ENCODE measurements at regions not wholly inside any gene's neighbourhood (a gene's known extent, or its start where the extent isn't known, plus 50 kb on each side); places are given as distances from the start of the nearest gene placed in this dataset.
"Not testable (repeated sequence)": the region's sequence is repeated elsewhere in the genome, so short reads cannot be mapped to it uniquely, and the experiment has no call there.

DNA sequence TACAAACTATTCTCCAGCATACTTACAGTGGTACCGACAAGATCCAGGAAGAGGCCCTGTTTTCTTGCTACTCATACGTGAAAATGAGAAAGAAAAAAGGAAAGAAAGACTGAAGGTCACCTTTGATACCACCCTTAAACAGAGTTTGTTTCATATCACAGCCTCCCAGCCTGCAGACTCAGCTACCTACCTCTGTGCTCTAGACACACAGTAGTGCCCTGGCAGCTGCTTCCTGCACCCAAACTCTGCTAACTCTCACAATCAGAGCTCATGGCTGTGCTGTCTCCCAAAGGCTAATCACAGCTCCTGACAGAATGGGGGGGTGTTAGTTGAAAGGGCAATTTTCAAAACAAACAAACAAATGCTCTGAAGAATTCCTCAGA, 95.2 kb upstream of the OR4E1 start:
- Histone ChIP-seq H3K4me1 (ENCODE audit: insufficient read depth, low read length, poor library complexity, severe bottlenecking) (no peaks in the 10 kb centered on the region), H3K9me3 (ENCODE audit: insufficient read depth, low read depth, low read length) (no peaks in the 10 kb centered on the region), H3K9me2 (replicated peaks; ENCODE audit: low read depth, low read length) (no peaks in the 10 kb centered on the region), H3K9ac (ENCODE audit: low read depth, low read length, poor library complexity, severe bottlenecking) (no peak overlapping the region), H2AFZ (ENCODE audit: low read length) (peak overlapping the region; percentile 82), H3F3A (ENCODE audit: low read depth) (no peaks in the 10 kb centered on the region), H3K79me2 (ENCODE audit: insufficient read depth, low read length) (no peaks in the 10 kb centered on the region), H3K27me3 (ENCODE audit: insufficient read depth, low read length, poor library complexity, severe bottlenecking) (no peaks in the 10 kb centered on the region), H3K4me2 (ENCODE audit: low read depth, low read length, poor library complexity, severe bottlenecking) (no peak overlapping the region), H3K4me3 (ENCODE audit: low read length, poor library complexity, severe bottlenecking) (no peak overlapping the region), H4K20me1 (ENCODE audit: insufficient read depth, low read length, poor library complexity, severe bottlenecking) (no peaks in the 10 kb centered on the region), H3K36me3 (ENCODE audit: insufficient read depth, low read length) (no peaks in the 10 kb centered on the region)
- no peak for TF ChIP-seq EZH2phosphoT487 (IDR thresholded peaks at IDR 0.05; ENCODE audit: borderline replicate concordance)
- TF ChIP-seq, protein P1, sequence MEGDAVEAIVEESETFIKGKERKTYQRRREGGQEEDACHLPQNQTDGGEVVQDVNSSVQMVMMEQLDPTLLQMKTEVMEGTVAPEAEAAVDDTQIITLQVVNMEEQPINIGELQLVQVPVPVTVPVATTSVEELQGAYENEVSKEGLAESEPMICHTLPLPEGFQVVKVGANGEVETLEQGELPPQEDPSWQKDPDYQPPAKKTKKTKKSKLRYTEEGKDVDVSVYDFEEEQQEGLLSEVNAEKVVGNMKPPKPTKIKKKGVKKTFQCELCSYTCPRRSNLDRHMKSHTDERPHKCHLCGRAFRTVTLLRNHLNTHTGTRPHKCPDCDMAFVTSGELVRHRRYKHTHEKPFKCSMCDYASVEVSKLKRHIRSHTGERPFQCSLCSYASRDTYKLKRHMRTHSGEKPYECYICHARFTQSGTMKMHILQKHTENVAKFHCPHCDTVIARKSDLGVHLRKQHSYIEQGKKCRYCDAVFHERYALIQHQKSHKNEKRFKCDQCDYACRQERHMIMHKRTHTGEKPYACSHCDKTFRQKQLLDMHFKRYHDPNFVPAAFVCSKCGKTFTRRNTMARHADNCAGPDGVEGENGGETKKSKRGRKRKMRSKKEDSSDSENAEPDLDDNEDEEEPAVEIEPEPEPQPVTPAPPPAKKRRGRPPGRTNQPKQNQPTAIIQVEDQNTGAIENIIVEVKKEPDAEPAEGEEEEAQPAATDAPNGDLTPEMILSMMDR (conservative IDR thresholded peaks at IDR 0.05; ENCODE audit: low read length), result no peak

DNA sequence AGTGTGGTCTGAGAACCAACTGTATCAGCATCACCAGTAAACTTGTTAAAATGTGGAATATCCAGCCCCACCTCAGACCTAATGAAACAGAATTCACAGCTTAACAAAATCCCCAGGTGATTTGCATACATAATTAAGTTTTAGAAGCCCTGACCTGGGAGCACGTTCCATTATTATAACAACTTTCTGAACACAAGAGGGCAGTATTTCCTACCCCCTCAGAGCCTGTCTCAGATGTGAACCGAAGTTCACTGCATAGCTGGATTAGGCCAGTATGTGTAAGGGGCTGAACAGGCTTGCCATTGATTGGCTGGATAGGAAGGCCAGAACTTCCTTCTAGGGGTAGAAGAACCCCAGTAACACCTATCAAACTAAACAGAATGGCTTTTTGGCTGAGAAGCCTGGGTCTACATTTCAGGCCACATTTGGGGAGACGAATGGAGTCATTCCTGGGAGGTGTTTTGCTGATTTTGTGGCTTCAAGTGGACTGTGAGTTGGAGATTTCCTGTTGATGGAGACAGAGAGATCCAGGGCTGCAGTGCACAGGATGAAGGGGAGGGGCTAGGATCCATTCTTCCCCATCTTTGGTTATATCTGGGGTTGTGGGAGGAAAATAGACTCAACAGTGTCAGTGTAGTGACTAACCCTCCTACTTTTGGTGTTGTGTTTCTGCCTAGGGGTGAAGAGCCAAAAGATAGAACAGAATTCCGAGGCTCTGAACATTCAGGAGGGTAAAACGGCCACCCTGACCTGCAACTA, 94.7 kb upstream of the OR4E1 start:
- H2AFZ ChIP-seq (ENCODE audit: low read length), result peak overlapping the region; percentile 82
- H3K79me2 ChIP-seq (ENCODE audit: insufficient read depth, low read length), result no peaks in the 10 kb centered on the region
- H3K27me3 ChIP-seq (ENCODE audit: insufficient read depth, low read length, poor library complexity, severe bottlenecking), result no peaks in the 10 kb centered on the region
- H3K36me3 ChIP-seq (ENCODE audit: insufficient read depth, low read length), result no peaks in the 10 kb centered on the region
- H3K9me2 ChIP-seq (replicated peaks; ENCODE audit: low read depth, low read length), result no peaks in the 10 kb centered on the region
- TF ChIP-seq, protein P1 (conservative IDR thresholded peaks at IDR 0.05; ENCODE audit: low read length), result peak; percentile 83
- TF ChIP-seq EZH2phosphoT487 (IDR thresholded peaks at IDR 0.05; ENCODE audit: borderline replicate concordance), result no peak
- no peak overlapping the region for H3K4me3 ChIP-seq (ENCODE audit: low read length, poor library complexity, severe bottlenecking)
- H3K4me1 ChIP-seq (ENCODE audit: insufficient read depth, low read length, poor library complexity, severe bottlenecking), result no peaks in the 10 kb centered on the region
- no peaks in the 10 kb centered on the region for H3K9me3 ChIP-seq (ENCODE audit: insufficient read depth, low read depth, low read length)
- H4K20me1 ChIP-seq (ENCODE audit: insufficient read depth, low read length, poor library complexity, severe bottlenecking), result no peaks in the 10 kb centered on the region
- H3K4me2 ChIP-seq (ENCODE audit: low read depth, low read length, poor library complexity, severe bottlenecking), result no peak overlapping the region
- no peaks in the 10 kb centered on the region for H3F3A ChIP-seq (ENCODE audit: low read depth)
- H3K9ac ChIP-seq (ENCODE audit: low read depth, low read length, poor library complexity, severe bottlenecking), result no peak overlapping the region

GRCh38 chr14:21760360-21760759, 86.7 kb upstream of the OR4E1 start:
- H3K9me2 ChIP-seq (replicated peaks; ENCODE audit: low read depth, low read length); H3F3A ChIP-seq (ENCODE audit: low read depth); H4K20me1 ChIP-seq (ENCODE audit: insufficient read depth, low read length, poor library complexity, severe bottlenecking); H3K79me2 ChIP-seq (ENCODE audit: insufficient read depth, low read length); H3K4me1 ChIP-seq (ENCODE audit: insufficient read depth, low read length, poor library complexity, severe bottlenecking); H3K4me2 ChIP-seq (ENCODE audit: low read depth, low read length, poor library complexity, severe bottlenecking); H3K27me3 ChIP-seq (ENCODE audit: insufficient read depth, low read length, poor library complexity, severe bottlenecking); H2AFZ ChIP-seq (ENCODE audit: low read length); H3K9me3 ChIP-seq (ENCODE audit: insufficient read depth, low read depth, low read length); H3K36me3 ChIP-seq (ENCODE audit: insufficient read depth, low read length); H3K4me3 ChIP-seq (ENCODE audit: low read length, poor library complexity, severe bottlenecking); H3K9ac ChIP-seq (ENCODE audit: low read depth, low read length, poor library complexity, severe bottlenecking): not testable (repeated sequence)

DNA sequence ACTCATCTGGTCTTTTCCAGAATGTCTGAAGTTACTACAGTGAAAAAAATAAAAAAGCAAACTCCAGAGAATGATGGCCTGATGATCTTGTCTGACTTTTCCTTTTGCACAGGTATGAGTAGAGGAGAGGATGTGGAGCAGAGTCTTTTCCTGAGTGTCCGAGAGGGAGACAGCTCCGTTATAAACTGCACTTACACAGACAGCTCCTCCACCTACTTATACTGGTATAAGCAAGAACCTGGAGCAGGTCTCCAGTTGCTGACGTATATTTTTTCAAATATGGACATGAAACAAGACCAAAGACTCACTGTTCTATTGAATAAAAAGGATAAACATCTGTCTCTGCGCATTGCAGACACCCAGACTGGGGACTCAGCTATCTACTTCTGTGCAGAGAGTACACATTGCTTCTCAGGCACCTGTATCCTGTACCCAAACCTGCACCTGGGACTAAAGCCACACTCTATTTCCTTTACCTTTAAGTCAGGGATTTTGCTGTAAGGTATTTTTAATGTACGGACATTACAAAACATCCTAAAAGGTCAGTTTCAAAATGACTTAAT, 75.8 kb upstream of the OR4E1 start:
- H3K9me3 ChIP-seq (ENCODE audit: insufficient read depth, low read depth, low read length), result no peaks in the 10 kb centered on the region
- H4K20me1 ChIP-seq (ENCODE audit: insufficient read depth, low read length, poor library complexity, severe bottlenecking), result no peaks in the 10 kb centered on the region
- H3K4me1 ChIP-seq (ENCODE audit: insufficient read depth, low read length, poor library complexity, severe bottlenecking), result peaks cover 3% of the 10 kb centered on the region
- H3F3A ChIP-seq (ENCODE audit: low read depth), result no peaks in the 10 kb centered on the region
- H3K9ac ChIP-seq (ENCODE audit: low read depth, low read length, poor library complexity, severe bottlenecking), result no peak overlapping the region
- H3K36me3 ChIP-seq (ENCODE audit: insufficient read depth, low read length), result no peaks in the 10 kb centered on the region
- H2AFZ ChIP-seq (ENCODE audit: low read length), result peak overlapping the region; percentile 42
- no peak for TF ChIP-seq EZH2phosphoT487 (IDR thresholded peaks at IDR 0.05; ENCODE audit: borderline replicate concordance)
- TF ChIP-seq, protein P1 (conservative IDR thresholded peaks at IDR 0.05; ENCODE audit: low read length), result no peak
- H3K27me3 ChIP-seq (ENCODE audit: insufficient read depth, low read length, poor library complexity, severe bottlenecking), result no peaks in the 10 kb centered on the region
- H3K4me3 ChIP-seq (ENCODE audit: low read length, poor library complexity, severe bottlenecking), result no peak overlapping the region
- peak overlapping the region; percentile 47 for H3K4me2 ChIP-seq (ENCODE audit: low read depth, low read length, poor library complexity, severe bottlenecking)
- H3K9me2 ChIP-seq (replicated peaks; ENCODE audit: low read depth, low read length), result no peaks in the 10 kb centered on the region
- H3K79me2 ChIP-seq (ENCODE audit: insufficient read depth, low read length), result no peaks in the 10 kb centered on the region

Data from Loucy (cell line).